ENCODE measurements at regions not wholly inside any gene's neighbourhood (a gene's known extent, or its start where the extent isn't known, plus 50 kb on each side); places are given as distances from the start of the nearest gene placed in this dataset.

DNA sequence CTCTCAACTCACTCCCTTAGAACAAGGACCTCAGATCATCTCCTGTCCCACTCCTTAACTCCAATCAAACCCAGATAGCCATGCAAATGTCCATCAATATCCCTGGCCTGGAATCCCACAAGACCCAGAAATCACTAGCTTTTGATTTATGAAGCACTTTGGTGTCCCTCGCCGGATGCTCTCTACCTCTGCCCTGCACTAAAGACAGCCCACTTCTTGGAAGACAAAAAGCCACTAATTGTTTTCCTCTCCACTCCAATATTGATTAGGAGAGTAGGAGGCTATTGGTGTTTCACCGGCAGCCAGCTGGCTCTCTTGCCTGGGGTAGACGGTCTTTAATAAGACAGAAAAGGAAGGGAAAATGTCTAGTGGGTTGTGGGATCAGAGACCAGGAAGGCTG is 221.2 kb downstream of the BUD13 start:
- no peak for TF ChIP-seq ZNF816 (CRISPR knock-in tag; IDR thresholded peaks at IDR 0.05; ENCODE audit: borderline replicate concordance)
- TF ChIP-seq, protein P1, sequence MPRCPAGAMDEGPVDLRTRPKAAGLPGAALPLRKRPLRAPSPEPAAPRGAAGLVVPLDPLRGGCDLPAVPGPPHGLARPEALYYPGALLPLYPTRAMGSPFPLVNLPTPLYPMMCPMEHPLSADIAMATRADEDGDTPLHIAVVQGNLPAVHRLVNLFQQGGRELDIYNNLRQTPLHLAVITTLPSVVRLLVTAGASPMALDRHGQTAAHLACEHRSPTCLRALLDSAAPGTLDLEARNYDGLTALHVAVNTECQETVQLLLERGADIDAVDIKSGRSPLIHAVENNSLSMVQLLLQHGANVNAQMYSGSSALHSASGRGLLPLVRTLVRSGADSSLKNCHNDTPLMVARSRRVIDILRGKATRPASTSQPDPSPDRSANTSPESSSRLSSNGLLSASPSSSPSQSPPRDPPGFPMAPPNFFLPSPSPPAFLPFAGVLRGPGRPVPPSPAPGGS (CRISPR knock-in tag; IDR thresholded peaks at IDR 0.05): no peak
- TF ChIP-seq CREM (IDR thresholded peaks at IDR 0.05): no peak
- TF ChIP-seq CREM (CRISPR knock-in tag; IDR thresholded peaks at IDR 0.05): no peak
- no peak for TF ChIP-seq CBFB (CRISPR knock-in tag; IDR thresholded peaks at IDR 0.05)
- TF ChIP-seq POLR2AphosphoS5 (IDR thresholded peaks at IDR 0.05; ENCODE audit: low read depth, low read length): no peak
- TF ChIP-seq, protein P2, sequence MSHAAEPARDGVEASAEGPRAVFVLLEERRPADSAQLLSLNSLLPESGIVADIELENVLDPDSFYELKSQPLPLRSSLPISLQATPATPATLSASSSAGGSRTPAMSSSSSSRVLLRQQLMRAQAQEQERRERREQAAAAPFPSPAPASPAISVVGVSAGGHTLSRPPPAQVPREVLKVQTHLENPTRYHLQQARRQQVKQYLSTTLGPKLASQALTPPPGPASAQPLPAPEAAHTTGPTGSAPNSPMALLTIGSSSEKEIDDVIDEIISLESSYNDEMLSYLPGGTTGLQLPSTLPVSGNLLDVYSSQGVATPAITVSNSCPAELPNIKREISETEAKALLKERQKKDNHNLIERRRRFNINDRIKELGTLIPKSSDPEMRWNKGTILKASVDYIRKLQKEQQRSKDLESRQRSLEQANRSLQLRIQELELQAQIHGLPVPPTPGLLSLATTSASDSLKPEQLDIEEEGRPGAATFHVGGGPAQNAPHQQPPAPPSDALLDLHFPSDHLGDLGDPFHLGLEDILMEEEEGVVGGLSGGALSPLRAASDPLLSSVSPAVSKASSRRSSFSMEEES (CRISPR knock-in tag; IDR thresholded peaks at IDR 0.05): no peak
- TF ChIP-seq EZH2 (conservative IDR thresholded peaks at IDR 0.05; ENCODE audit: low read depth, low read length): no peak
- no peak for TF ChIP-seq NR2F6 (IDR thresholded peaks at IDR 0.05)
- TF ChIP-seq NR2F6 (CRISPR knock-in tag; IDR thresholded peaks at IDR 0.05): no peak

Data from HepG2 (cell line).